GM21528 (cell line): ENCODE measurements at regions not wholly inside any gene's neighbourhood (a gene's known extent, or its start where the extent isn't known, plus 50 kb on each side); places are given as distances from the start of the nearest gene placed in this dataset.
"Not testable (repeated sequence)": the region's sequence is repeated elsewhere in the genome, so short reads cannot be mapped to it uniquely, and the experiment has no call there.

ENCODE experiments used
- ATAC-seq: cut with Tn5 transposase; IDR thresholded peaks from one replicate; pipeline ENCODE4 v1.9.1; 2021; ENCODE audit warnings: mild to moderate bottlenecking, moderate library complexity; ENCODE audit not compliant: unreplicated experiment, low FRiP score

DNA sequence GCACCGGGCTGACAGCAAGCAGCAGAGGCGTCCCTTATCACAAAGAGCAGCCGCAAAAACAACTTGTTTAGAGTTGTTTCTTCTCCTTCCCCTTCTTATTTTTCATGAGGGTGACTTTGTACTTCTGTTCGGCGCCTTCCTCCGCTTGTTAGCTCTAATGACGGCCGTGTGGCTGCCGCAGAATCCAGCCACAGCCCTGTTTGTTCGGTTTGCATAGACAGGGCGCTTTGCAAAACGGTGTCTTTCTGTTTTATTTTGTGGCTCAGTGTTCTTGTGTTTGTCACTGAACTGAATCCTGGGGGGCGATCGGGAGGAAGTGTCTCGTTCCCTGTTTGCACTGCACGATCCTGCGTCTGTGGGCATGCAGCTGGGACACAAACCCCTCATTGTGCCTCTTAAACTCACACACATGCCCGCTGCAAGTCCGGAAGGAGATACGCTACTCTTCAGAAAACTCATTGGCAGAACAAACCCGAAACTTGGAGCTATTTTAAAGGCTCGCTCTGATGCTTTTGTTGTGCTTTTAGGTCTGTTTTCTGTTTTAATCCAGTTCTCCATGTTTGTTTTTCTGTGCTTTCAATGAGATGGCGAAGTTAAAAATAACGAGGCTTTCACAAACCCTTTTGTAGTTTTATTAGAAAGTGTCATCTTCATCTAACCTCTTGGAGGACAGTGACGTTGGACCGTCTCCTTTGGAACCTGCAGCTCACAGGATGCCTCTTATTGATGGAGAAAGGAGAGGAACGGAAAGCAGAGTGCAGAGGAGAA lies 213.9 kb downstream of the IRX2 start:
- ATAC-seq, result no peak

GRCh38 chr5:2536632-2537377 lies 214.7 kb downstream of the IRX2 start:
- ATAC-seq, result no peak

- ATAC-seq, result no peak
These were observed 216.5 kb downstream of the IRX2 start for GRCh38 chr5:2534970-2535369.

- ATAC-seq, result no peak
These were observed 217.2 kb downstream of the IRX2 start for GRCh38 chr5:2534251-2534650.

DNA sequence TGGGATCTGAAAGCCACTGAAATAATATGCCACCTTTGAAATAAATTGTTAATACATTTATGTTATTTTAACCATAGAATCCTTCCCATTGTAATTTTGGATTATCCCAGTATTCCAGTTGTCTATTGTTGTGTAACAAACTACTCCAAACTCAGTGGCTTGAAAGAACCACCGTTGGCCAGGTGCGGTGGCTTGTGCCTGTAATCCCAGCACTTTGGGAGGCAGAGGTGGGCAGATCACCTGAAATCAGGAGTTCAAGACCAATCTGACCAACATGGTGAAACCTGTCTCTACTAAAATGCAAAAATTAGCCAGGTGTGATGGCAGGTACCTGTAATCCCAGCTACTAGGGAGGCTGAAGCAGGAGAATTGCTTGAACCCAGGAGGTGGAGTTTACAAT lies 217.6 kb downstream of the IRX2 start:
- not testable (repeated sequence) for ATAC-seq

GRCh38 chr5:2532809-2533208 lies 218.7 kb downstream of the IRX2 start:
- ATAC-seq, result no peak

- no peak for ATAC-seq
These were observed 220.2 kb downstream of the IRX2 start for GRCh38 chr5:2531318-2531717.

DNA sequence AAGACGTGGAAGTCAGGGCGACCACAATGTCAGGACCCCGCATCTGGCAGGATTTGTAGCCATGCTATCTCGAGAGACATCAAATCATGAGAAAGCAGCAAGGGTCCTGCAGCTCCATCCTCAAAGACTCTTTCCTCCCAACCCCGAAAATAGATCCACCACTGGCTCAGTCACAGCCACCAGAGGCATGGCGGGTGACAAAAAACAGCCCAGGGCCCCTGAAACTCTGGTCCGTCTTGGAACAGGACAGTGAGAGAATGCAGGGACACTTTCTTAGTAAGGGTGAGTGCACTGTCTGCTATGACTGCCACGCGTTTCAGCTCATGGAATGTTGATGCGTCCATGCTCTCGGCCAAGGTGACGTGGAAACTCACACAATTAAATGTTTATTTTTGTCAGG lies 220.9 kb downstream of the IRX2 start:
- ATAC-seq, result no peak

GRCh38 chr5:2529371-2530092 lies 221.9 kb downstream of the IRX2 start:
- no peak for ATAC-seq

DNA sequence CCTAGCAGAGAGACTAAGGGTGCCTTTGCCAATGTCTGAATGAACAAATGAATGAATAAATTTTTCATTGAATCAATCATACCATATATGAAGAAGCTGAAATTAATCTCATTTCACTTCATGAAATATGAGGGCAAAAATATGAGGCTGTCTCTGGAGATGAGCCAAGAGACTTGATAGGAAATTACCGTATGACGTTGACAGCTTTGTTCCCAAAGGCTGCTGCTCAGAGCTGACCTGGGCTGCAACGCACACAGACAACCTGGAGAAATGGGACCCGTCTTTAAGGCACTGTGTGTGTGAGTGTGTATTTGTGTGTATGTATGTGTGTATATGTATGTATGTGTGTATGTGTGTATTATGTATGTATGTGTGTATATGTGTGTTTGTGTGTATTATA lies 226.1 kb downstream of the IRX2 start:
- no peak for ATAC-seq

DNA sequence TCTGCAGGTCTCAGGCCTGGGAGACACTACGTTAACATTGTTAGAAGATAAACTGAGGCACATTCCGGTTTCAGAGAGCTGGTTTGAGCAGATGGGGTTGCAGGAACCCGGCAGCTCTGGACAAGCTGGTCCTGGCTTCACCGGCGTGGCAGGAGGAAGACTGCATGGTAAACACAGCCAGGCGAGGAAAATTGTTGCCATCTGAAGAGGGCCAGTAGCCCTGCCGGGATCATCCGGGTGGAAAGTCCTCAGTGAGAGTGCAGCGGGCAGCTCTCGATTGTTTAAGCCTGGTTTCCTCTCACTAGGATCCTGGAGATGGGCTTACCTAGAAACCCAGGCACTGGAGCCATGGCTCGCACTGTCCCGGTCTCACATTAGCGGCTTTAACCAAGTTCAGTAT lies 226.9 kb downstream of the IRX2 start:
- no peak for ATAC-seq

GRCh38 chr5:2523180-2523579 lies 228.3 kb downstream of the IRX2 start:
- ATAC-seq, result no peak

DNA sequence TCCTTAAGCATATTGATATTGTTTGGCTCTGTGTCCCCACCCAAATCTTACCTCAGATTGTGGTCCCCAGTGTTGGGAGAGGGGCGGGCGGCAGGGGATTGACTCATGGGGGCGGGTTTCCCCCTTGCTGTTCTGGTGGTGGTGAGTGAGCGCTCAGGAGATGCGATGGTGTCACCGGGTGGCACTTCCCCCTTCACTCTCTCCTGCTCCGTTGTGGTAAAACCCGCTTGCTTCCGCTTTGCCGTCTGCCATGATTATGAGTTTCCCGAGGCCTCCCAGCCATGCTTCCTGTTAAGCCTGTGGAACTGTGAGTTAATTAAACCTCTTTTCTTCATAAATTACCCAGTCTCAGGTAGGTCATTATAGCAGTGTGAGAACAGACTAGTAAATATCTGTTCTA lies 229.1 kb downstream of the IRX2 start:
- ATAC-seq, result no peak

GRCh38 chr5:2519153-2519552 lies 232.3 kb downstream of the IRX2 start:
- ATAC-seq, result no peak

- ATAC-seq, result no peak
These were observed 234.0 kb downstream of the IRX2 start for GRCh38 chr5:2517451-2517850.

GRCh38 chr5:2515180-2515764 lies 236.2 kb downstream of the IRX2 start:
- no peak for ATAC-seq

- no peak for ATAC-seq
These were observed 237.0 kb downstream of the IRX2 start for GRCh38 chr5:2514484-2514883.

GRCh38 chr5:2511706-2512105 lies 239.8 kb downstream of the IRX2 start:
- no peak for ATAC-seq

DNA sequence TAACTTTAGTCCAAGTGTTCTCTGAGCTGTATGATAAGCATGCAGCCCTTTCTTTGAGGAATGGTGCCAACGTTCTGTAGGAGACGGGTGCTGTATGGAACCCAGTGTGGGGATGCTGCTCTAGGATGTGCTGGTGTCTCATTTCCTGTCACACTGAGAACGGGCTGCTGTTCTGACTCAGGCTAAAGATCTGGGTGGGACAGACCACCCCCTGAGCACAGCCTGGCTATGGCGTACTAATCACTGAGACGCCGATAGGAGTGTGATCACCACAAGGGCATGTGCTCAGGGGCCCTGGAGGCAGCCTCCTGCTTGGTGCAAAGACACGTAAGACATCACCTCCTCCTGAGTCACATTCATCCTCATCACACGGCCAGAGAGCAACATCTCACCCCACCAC lies 240.4 kb downstream of the IRX2 start:
- no peak for ATAC-seq

GRCh38 chr5:2509527-2509926 lies 241.9 kb downstream of the IRX2 start:
- no peak for ATAC-seq

DNA sequence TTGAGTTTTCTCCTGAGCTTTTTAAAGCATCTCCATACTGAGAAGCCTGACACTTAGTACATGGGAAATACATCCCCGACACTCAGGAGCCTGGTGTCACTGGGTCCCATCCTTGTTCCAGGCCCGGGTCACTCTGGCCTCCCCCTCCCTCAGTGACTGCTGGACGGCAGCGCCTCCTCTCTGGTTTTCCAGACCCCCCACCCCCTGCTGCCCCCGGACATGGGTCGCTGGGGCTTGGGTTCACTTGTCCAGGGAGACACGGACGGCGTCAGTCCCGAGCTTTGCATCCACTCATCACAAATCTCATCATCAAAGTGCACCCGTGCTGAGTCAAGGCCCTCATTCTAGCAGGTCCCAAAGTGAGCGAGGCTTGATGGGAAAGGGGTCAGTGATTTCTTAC lies 243.0 kb downstream of the IRX2 start:
- no peak for ATAC-seq
